Prostate gland (tissue), 2 donors: ENCODE measurements at regions not wholly inside any gene's neighbourhood (a gene's known extent, or its start where the extent isn't known, plus 50 kb on each side); places are given as distances from the start of the nearest gene placed in this dataset.

ENCODE experiments used
- CTCF ChIP-seq, 4 experiments: fragments of 200-600 bp in 2 of 4; fragments of 450-650 bp in 2 of 4; sonication (generic) in 2 of 4; IDR thresholded peaks; 1 replicate in 3 of 4; 2 replicates in 1 of 4; pipeline ENCODE4 v1.5.1; 2016 to 2019; ENCODE audit warnings: antibody characterized with exemption in 4 of 4, mild to moderate bottlenecking in 2 of 4, moderate library complexity in 2 of 4
- POLR2A ChIP-seq: fragments of 450-650 bp; IDR thresholded peaks from one replicate; pipeline ENCODE4 v1.6.1; 2016; ENCODE audit warnings: antibody characterized with exemption, mild to moderate bottlenecking
- POLR2AphosphoS5 ChIP-seq: sonication (generic); formaldehyde crosslinking; IDR thresholded peaks from one replicate; pipeline ENCODE4 v1.6.1; 2017; ENCODE audit warnings: antibody characterized with exemption

GRCh38 chr1:226809785-226810571 lies 60.4 kb upstream of the PSEN2 start:
- no peak for TF ChIP-seq CTCF (IDR thresholded peaks at IDR 0.05)
- no peak for TF ChIP-seq POLR2A
- no peak for TF ChIP-seq POLR2AphosphoS5
